Activated CD8-positive, alpha-beta memory T cell treated with anti-CD3 and anti-CD28 coated beads, Interleukin-2, amount 10 ng/mL, durations not matched to agents 7 days and 5 days (primary cell): ENCODE measurements at regions not wholly inside any gene's neighbourhood (a gene's known extent, or its start where the extent isn't known, plus 50 kb on each side); places are given as distances from the start of the nearest gene placed in this dataset.
"Not testable (repeated sequence)": the region's sequence is repeated elsewhere in the genome, so short reads cannot be mapped to it uniquely, and the experiment has no call there.

Experiments
- ATAC-seq: fragments of 150-1000 bp; cut with Tn5 transposase; one replicate; pipeline ENCODE4 v1.10.0; 2021; ENCODE audit warnings: moderate library complexity
- CTCF ChIA-PET: fragments of 350-600 bp; sonication (Branson Sonifier 250); formaldehyde crosslinking; loops from one replicate; lab custom pipeline; 2021; ENCODE audit warnings: antibody characterized with exemption; lab: Charles Lee
- DNase-seq: peaks from one replicate; pipeline ENCODE4 v3.0.0-alpha.2; 2020
- H3K27ac Mint-ChIP-seq: one replicate; pipeline ENCODE4 v1.8.0; 2021; ENCODE audit warnings: mild to moderate bottlenecking, mixed read lengths
- H3K27me3 Mint-ChIP-seq: one replicate; pipeline ENCODE4 v1.8.0; 2021; ENCODE audit warnings: mixed read lengths
- H3K36me3 Mint-ChIP-seq: one replicate; pipeline ENCODE4 v1.8.0; 2021; ENCODE audit warnings: mild to moderate bottlenecking, mixed read lengths
- H3K4me1 Mint-ChIP-seq: one replicate; pipeline ENCODE4 v1.8.0; 2021; ENCODE audit warnings: mixed read lengths
- H3K4me3 Mint-ChIP-seq: one replicate; pipeline ENCODE4 v1.8.0; 2021; ENCODE audit warnings: mild to moderate bottlenecking, moderate library complexity, mixed read lengths
- H3K9me3 Mint-ChIP-seq: one replicate; pipeline ENCODE4 v1.8.0; 2022; ENCODE audit warnings: low read depth, mixed read lengths

- DNase-seq (no peak), ATAC-seq (no peak)
- Mint-ChIP-seq H3K4me3 (no peak overlapping the region), H3K27ac (no peak overlapping the region), H3K9me3 (no peaks in the 10 kb centered on the region), H3K4me1 (no peaks in the 10 kb centered on the region), H3K27me3 (no peaks in the 10 kb centered on the region), H3K36me3 (no peaks in the 10 kb centered on the region)
- CTCF ChIA-PET, result no interaction called here
Observed at GRCh38 chr2:194824450-194824849, 832.6 kb upstream of the SLC39A10 start.

GRCh38 chr2:194822657-194823056, 834.4 kb upstream of the SLC39A10 start:
- Mint-ChIP-seq H3K4me1 (no peaks in the 10 kb centered on the region), H3K9me3 (no peaks in the 10 kb centered on the region), H3K27me3 (no peaks in the 10 kb centered on the region), H3K27ac (no peak overlapping the region), H3K36me3 (no peaks in the 10 kb centered on the region), H3K4me3 (no peak overlapping the region)
- DNase-seq (no peak), ATAC-seq (no peak)
- CTCF ChIA-PET, result no interaction called here

- Mint-ChIP-seq H3K27me3 (no peaks in the 10 kb centered on the region), H3K4me1 (no peaks in the 10 kb centered on the region), H3K4me3 (no peak overlapping the region), H3K36me3 (no peaks in the 10 kb centered on the region), H3K9me3 (no peaks in the 10 kb centered on the region), H3K27ac (no peak overlapping the region)
- CTCF ChIA-PET, result no interaction called here
- no peak for ATAC-seq
- DNase-seq, result no peak
Observed at GRCh38 chr2:194822097-194822496, 834.9 kb upstream of the SLC39A10 start.

GRCh38 chr2:194819367-194819766, 837.7 kb upstream of the SLC39A10 start:
- DNase-seq (no peak), ATAC-seq (no peak)
- Mint-ChIP-seq H3K36me3 (no peaks in the 10 kb centered on the region), H3K4me1 (no peaks in the 10 kb centered on the region), H3K27me3 (no peaks in the 10 kb centered on the region), H3K27ac (no peak overlapping the region), H3K4me3 (no peak overlapping the region), H3K9me3 (no peaks in the 10 kb centered on the region)
- CTCF ChIA-PET, result no interaction called here

- DNase-seq (no peak), ATAC-seq (no peak)
- H3K4me1 Mint-ChIP-seq, result no peaks in the 10 kb centered on the region
- no peaks in the 10 kb centered on the region for H3K36me3 Mint-ChIP-seq
- CTCF ChIA-PET, result no interaction called here
- no peak overlapping the region for H3K4me3 Mint-ChIP-seq
- no peak overlapping the region for H3K27ac Mint-ChIP-seq
- H3K27me3 Mint-ChIP-seq, result no peaks in the 10 kb centered on the region
- no peaks in the 10 kb centered on the region for H3K9me3 Mint-ChIP-seq
Observed at GRCh38 chr2:194815475-194815874, 841.6 kb upstream of the SLC39A10 start.

GRCh38 chr2:194802589-194802988, 854.4 kb upstream of the SLC39A10 start:
- Mint-ChIP-seq H3K4me1 (no peaks in the 10 kb centered on the region), H3K9me3 (peaks cover 4% of the 10 kb centered on the region), H3K27ac (no peak overlapping the region), H3K27me3 (no peaks in the 10 kb centered on the region), H3K36me3 (no peaks in the 10 kb centered on the region), H3K4me3 (no peak overlapping the region)
- DNase-seq, result no peak
- CTCF ChIA-PET, result no interaction called here
- no peak for ATAC-seq

- H3K36me3 Mint-ChIP-seq, ATAC-seq, H3K4me3 Mint-ChIP-seq, H3K27me3 Mint-ChIP-seq, H3K27ac Mint-ChIP-seq, H3K9me3 Mint-ChIP-seq, H3K4me1 Mint-ChIP-seq, CTCF ChIA-PET, DNase-seq: not testable (repeated sequence)
Observed at GRCh38 chr2:194787071-194787470, 870.0 kb upstream of the SLC39A10 start.

GRCh38 chr2:194771394-194771793, 885.6 kb upstream of the SLC39A10 start:
- H3K36me3 Mint-ChIP-seq, ATAC-seq, DNase-seq, H3K4me1 Mint-ChIP-seq, H3K27me3 Mint-ChIP-seq, CTCF ChIA-PET, H3K27ac Mint-ChIP-seq, H3K4me3 Mint-ChIP-seq, H3K9me3 Mint-ChIP-seq: not testable (repeated sequence)

GRCh38 chr2:194769030-194769429, 888.0 kb upstream of the SLC39A10 start:
- CTCF ChIA-PET, result no interaction called here

GRCh38 chr2:194765723-194766122, 891.3 kb upstream of the SLC39A10 start:
- no peak overlapping the region for H3K4me3 Mint-ChIP-seq
- CTCF ChIA-PET, result no interaction called here
- H3K36me3 Mint-ChIP-seq, result no peaks in the 10 kb centered on the region
- no peak for DNase-seq
- no peak overlapping the region for H3K27ac Mint-ChIP-seq
- H3K4me1 Mint-ChIP-seq, result no peaks in the 10 kb centered on the region
- no peaks in the 10 kb centered on the region for H3K27me3 Mint-ChIP-seq
- no peaks in the 10 kb centered on the region for H3K9me3 Mint-ChIP-seq
- ATAC-seq, result no peak

More at GRCh38 chr2:194769030-194769429, 888.0 kb upstream of the SLC39A10 start:
- Mint-ChIP-seq H3K4me3 (no peak overlapping the region), H3K27ac (no peak overlapping the region), H3K27me3 (no peaks in the 10 kb centered on the region), H3K36me3 (no peaks in the 10 kb centered on the region), H3K9me3 (peaks cover 3% of the 10 kb centered on the region), H3K4me1 (no peaks in the 10 kb centered on the region)
- ATAC-seq (no peak), DNase-seq (no peak)

- no peak overlapping the region for H3K27ac Mint-ChIP-seq
- ATAC-seq, result no peak
- H3K36me3 Mint-ChIP-seq, result no peaks in the 10 kb centered on the region
- H3K9me3 Mint-ChIP-seq, result no peaks in the 10 kb centered on the region
- CTCF ChIA-PET, result no interaction called here
- no peak for DNase-seq
- H3K27me3 Mint-ChIP-seq, result no peaks in the 10 kb centered on the region
- no peak overlapping the region for H3K4me3 Mint-ChIP-seq
- no peaks in the 10 kb centered on the region for H3K4me1 Mint-ChIP-seq
Observed at GRCh38 chr2:194750926-194751325, 906.1 kb upstream of the SLC39A10 start.

- Mint-ChIP-seq H3K9me3 (no peaks in the 10 kb centered on the region), H3K4me3 (no peak overlapping the region), H3K36me3 (no peaks in the 10 kb centered on the region), H3K27me3 (no peaks in the 10 kb centered on the region), H3K27ac (no peak overlapping the region), H3K4me1 (no peaks in the 10 kb centered on the region)
- CTCF ChIA-PET, result no interaction called here
- DNase-seq, result no peak
- no peak for ATAC-seq
Observed at GRCh38 chr2:194745557-194746146, 911.4 kb upstream of the SLC39A10 start.

- ATAC-seq, result no peak
- no peak overlapping the region for H3K27ac Mint-ChIP-seq
Observed at GRCh38 chr2:194742706-194743105, 914.3 kb upstream of the SLC39A10 start.

GRCh38 chr2:194739217-194739616, 917.8 kb upstream of the SLC39A10 start:
- CTCF ChIA-PET, result no interaction called here
- no peaks in the 10 kb centered on the region for H3K36me3 Mint-ChIP-seq
- no peaks in the 10 kb centered on the region for H3K9me3 Mint-ChIP-seq
- no peaks in the 10 kb centered on the region for H3K27me3 Mint-ChIP-seq
- no peak overlapping the region for H3K27ac Mint-ChIP-seq
- DNase-seq, result no peak
- no peak overlapping the region for H3K4me3 Mint-ChIP-seq
- ATAC-seq, result no peak
- H3K4me1 Mint-ChIP-seq, result no peaks in the 10 kb centered on the region

More at GRCh38 chr2:194742706-194743105, 914.3 kb upstream of the SLC39A10 start:
- H3K4me1 Mint-ChIP-seq, result no peaks in the 10 kb centered on the region
- H3K4me3 Mint-ChIP-seq, result no peak overlapping the region
- no peaks in the 10 kb centered on the region for H3K9me3 Mint-ChIP-seq
- no peaks in the 10 kb centered on the region for H3K27me3 Mint-ChIP-seq
- no peak for DNase-seq
- no peaks in the 10 kb centered on the region for H3K36me3 Mint-ChIP-seq
- CTCF ChIA-PET, result no interaction called here
